ENCODE measurements at regions not wholly inside any gene's neighbourhood (a gene's known extent, or its start where the extent isn't known, plus 50 kb on each side); places are given as distances from the start of the nearest gene placed in this dataset.

DNA sequence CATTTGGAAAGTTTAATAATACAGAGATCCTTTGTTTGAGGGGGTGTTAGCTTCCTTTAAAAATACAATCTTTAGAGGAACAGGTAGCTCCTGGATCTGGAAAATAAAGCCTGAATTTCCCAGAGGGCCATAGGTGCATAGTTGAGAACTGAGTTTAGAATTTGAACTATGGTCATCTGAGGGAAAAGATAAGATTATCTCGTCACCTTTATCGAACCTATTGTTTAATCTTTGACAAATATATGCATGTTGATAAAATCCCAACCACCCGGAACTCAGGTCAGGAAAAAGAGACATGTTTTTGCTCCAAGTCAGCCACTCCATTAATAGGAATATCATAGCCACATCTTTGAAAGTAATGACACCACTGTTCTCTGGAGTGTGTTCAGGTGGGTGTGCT, 91.7 kb upstream of the FAM169A start:
- no peak for TF ChIP-seq POLR2A (IDR thresholded peaks at IDR 0.05)
- TF ChIP-seq, protein P1, sequence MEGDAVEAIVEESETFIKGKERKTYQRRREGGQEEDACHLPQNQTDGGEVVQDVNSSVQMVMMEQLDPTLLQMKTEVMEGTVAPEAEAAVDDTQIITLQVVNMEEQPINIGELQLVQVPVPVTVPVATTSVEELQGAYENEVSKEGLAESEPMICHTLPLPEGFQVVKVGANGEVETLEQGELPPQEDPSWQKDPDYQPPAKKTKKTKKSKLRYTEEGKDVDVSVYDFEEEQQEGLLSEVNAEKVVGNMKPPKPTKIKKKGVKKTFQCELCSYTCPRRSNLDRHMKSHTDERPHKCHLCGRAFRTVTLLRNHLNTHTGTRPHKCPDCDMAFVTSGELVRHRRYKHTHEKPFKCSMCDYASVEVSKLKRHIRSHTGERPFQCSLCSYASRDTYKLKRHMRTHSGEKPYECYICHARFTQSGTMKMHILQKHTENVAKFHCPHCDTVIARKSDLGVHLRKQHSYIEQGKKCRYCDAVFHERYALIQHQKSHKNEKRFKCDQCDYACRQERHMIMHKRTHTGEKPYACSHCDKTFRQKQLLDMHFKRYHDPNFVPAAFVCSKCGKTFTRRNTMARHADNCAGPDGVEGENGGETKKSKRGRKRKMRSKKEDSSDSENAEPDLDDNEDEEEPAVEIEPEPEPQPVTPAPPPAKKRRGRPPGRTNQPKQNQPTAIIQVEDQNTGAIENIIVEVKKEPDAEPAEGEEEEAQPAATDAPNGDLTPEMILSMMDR (IDR thresholded peaks at IDR 0.05): no peak
- no peak for TF ChIP-seq EP300 (IDR thresholded peaks at IDR 0.05)

Measured in stomach (tissue), 4 donors.